IMR-90 (cell line): ENCODE measurements at regions not wholly inside any gene's neighbourhood (a gene's known extent, or its start where the extent isn't known, plus 50 kb on each side); places are given as distances from the start of the nearest gene placed in this dataset.

Experiments
- ATAC-seq: fragments of 200-7000 bp; cut with Tn5 transposase; 2 replicates; pipeline ENCODE4 v1.9.1; 2020; ENCODE audit warnings: low read depth, mild to moderate bottlenecking, moderate library complexity
- BruUV-seq: library from RNA; stranded (reverse); fragments of 400-500 nt; replicated peaks from 2 replicates; lab custom pipeline; 2021; lab: Mats Ljungman, UMichigan
- CTCF ChIA-PET: fragments of 300-600 bp; formaldehyde crosslinking; extraction: SDS; loops from one replicate; lab custom pipeline; 2021; ENCODE audit warnings: antibody characterized with exemption; lab: Yijun Ruan, JAX
- POLR2A ChIA-PET: fragments of 300-600 bp; sonication (Branson Sonifier 250); formaldehyde crosslinking; loops from one replicate; lab custom pipeline; 2022; ENCODE audit warnings: antibody characterized with exemption; ENCODE audit not compliant: unreplicated experiment; lab: Charles Lee
- DNase-seq: peaks from one replicate; pipeline ENCODE4 v3.0.0; 2013
- H2AFZ ChIP-seq: replicated peaks from 2 replicates; pipeline ENCODE3; 2013; ENCODE audit warnings: low read length, mild to moderate bottlenecking; ENCODE audit not compliant: poor library complexity
- H2AK5ac ChIP-seq: 2 replicates; pipeline ENCODE4 v1.6.1; 2013; ENCODE audit warnings: low read depth, low read length, inconsistent platforms
- H2AK9ac ChIP-seq: replicated peaks from 2 replicates; pipeline ENCODE3; 2013; ENCODE audit warnings: mild to moderate bottlenecking, low read depth, low read length, moderate library complexity; ENCODE audit not compliant: poor library complexity
- H2BK120ac ChIP-seq: 2 replicates; pipeline ENCODE4 v1.6.1; 2013; ENCODE audit warnings: low read depth, low read length, inconsistent platforms
- H2BK15ac ChIP-seq: 3 replicates; pipeline ENCODE4 v1.6.1; 2013; ENCODE audit warnings: low read depth, low read length, inconsistent platforms
- H2BK20ac ChIP-seq: 2 replicates; pipeline ENCODE4 v1.6.1; 2013; ENCODE audit warnings: low read depth, mild to moderate bottlenecking, inconsistent platforms, low read length, moderate library complexity
- H2BK5ac ChIP-seq: 2 replicates; pipeline ENCODE4 v1.6.1; 2013; ENCODE audit warnings: mild to moderate bottlenecking, low read depth, low read length, inconsistent platforms; ENCODE audit not compliant: poor library complexity, severe bottlenecking
- H3K14ac ChIP-seq: replicated peaks from 2 replicates; pipeline ENCODE4 v1.6.1; 2013; ENCODE audit warnings: low read depth, low read length, inconsistent platforms
- H3K18ac ChIP-seq: 2 replicates; pipeline ENCODE4 v1.6.1; 2013; ENCODE audit warnings: low read depth, low read length, control low read depth
- H3K23ac ChIP-seq: 2 replicates; pipeline ENCODE4 v1.6.1; 2013; ENCODE audit warnings: low read depth, low read length, inconsistent platforms
- H3K27ac ChIP-seq: 2 replicates; pipeline ENCODE4 v1.5.1; 2013; ENCODE audit warnings: mild to moderate bottlenecking, control low read depth, low read length; ENCODE audit not compliant: insufficient read depth
- H3K27me3 ChIP-seq: 2 replicates; pipeline ENCODE4 v1.6.1; 2013; ENCODE audit warnings: low read length; ENCODE audit not compliant: control insufficient read depth, insufficient read depth
- H3K36me3 ChIP-seq: 2 replicates; pipeline ENCODE4 v1.6.1; 2013; ENCODE audit warnings: low read length, mixed read lengths; ENCODE audit not compliant: control insufficient read depth, insufficient read depth
- H3K4ac ChIP-seq: 2 replicates; pipeline ENCODE4 v1.6.1; 2013; ENCODE audit warnings: low read depth, low read length, inconsistent platforms
- H3K4me1 ChIP-seq: 2 replicates; pipeline ENCODE4 v1.6.1; 2013; ENCODE audit warnings: low read length, mixed read lengths; ENCODE audit not compliant: control insufficient read depth, insufficient read depth
- H3K4me2 ChIP-seq: 2 replicates; pipeline ENCODE4 v1.6.1; 2013; ENCODE audit warnings: low read depth, mild to moderate bottlenecking, control low read depth, low read length, moderate library complexity
- H3K4me3 ChIP-seq: 2 replicates; pipeline ENCODE4 v1.5.1; 2013; ENCODE audit warnings: low read depth, mild to moderate bottlenecking, control low read depth, low read length, moderate library complexity; ENCODE audit not compliant: insufficient read depth
- H3K56ac ChIP-seq: 2 replicates; pipeline ENCODE4 v1.6.1; 2013; ENCODE audit warnings: low read length, inconsistent platforms; ENCODE audit not compliant: insufficient read depth; ENCODE audit errors: extremely low read depth
- H3K79me1 ChIP-seq, 2 experiments: 2 replicates each; pipeline ENCODE4 v1.6.1; 2013; ENCODE audit warnings: low read length in 2 of 2, inconsistent platforms in 1 of 2, low read depth in 1 of 2
- H3K9ac ChIP-seq: 2 replicates; pipeline ENCODE4 v1.6.1; 2013; ENCODE audit warnings: low read depth, low read length, control low read depth
- H3K9me1 ChIP-seq: 2 replicates; pipeline ENCODE4 v1.6.1; 2013; ENCODE audit warnings: low read length, inconsistent platforms; ENCODE audit not compliant: insufficient read depth
- H3K9me3 ChIP-seq: 2 replicates; pipeline ENCODE4 v1.6.1; 2013; ENCODE audit warnings: low read length; ENCODE audit not compliant: control insufficient read depth, insufficient read depth
- H4K20me1 ChIP-seq: 2 replicates; pipeline ENCODE4 v1.6.1; 2013; ENCODE audit warnings: low read length, inconsistent platforms; ENCODE audit not compliant: insufficient read depth
- H4K5ac ChIP-seq: 2 replicates; pipeline ENCODE4 v1.6.1; 2013; ENCODE audit warnings: mild to moderate bottlenecking, low read depth, low read length, control low read depth
- H4K8ac ChIP-seq, 2 experiments: 2 replicates each; pipeline ENCODE4 v1.6.1; 2013; ENCODE audit warnings: low read depth in 2 of 2, low read length in 2 of 2, control low read depth in 1 of 2, inconsistent platforms in 1 of 2
- H4K91ac ChIP-seq: 2 replicates; pipeline ENCODE4 v1.6.1; 2013; ENCODE audit warnings: low read depth, low read length, inconsistent platforms; ENCODE audit not compliant: insufficient read depth
- CEBPB ChIP-seq: IDR thresholded peaks from 2 replicates; pipeline ENCODE4 v1.6.1; 2012; ENCODE audit warnings: low read depth, low read length, improper control_type of control experiment
- FOS ChIP-seq: fragments of 150-350 bp; IDR thresholded peaks from 2 replicates; pipeline ENCODE4 v1.6.1; 2016; ENCODE audit warnings: low read depth, low read length
- MAFK ChIP-seq: IDR thresholded peaks from 2 replicates; pipeline ENCODE4 v1.6.1; 2012; ENCODE audit warnings: low read depth, low read length, improper control_type of control experiment
- MAZ ChIP-seq: IDR thresholded peaks from 2 replicates; pipeline ENCODE4 v1.6.1; 2012; ENCODE audit warnings: low read depth, mild to moderate bottlenecking, low read length, improper control_type of control experiment, moderate library complexity, borderline replicate concordance
- MXI1 ChIP-seq: IDR thresholded peaks from 2 replicates; pipeline ENCODE4 v1.6.1; 2012; ENCODE audit warnings: low read depth, mild to moderate bottlenecking, low read length, moderate library complexity, borderline replicate concordance
- NFE2L2 ChIP-seq: fragments of 150-350 bp; IDR thresholded peaks from 2 replicates; pipeline ENCODE4 v1.6.1; 2016; ENCODE audit warnings: low read depth, mild to moderate bottlenecking, low read length
- POLR2A ChIP-seq: IDR thresholded peaks from 2 replicates; pipeline ENCODE4 v1.6.1; 2012; ENCODE audit warnings: mild to moderate bottlenecking, low read depth, low read length
- RFX5 ChIP-seq: IDR thresholded peaks from 2 replicates; pipeline ENCODE4 v1.8.0; 2012; ENCODE audit warnings: low read depth, mild to moderate bottlenecking, low read length, moderate library complexity
- SMC3 ChIP-seq: fragments of 150-350 bp; IDR thresholded peaks from 2 replicates; pipeline ENCODE4 v1.6.1; 2016; ENCODE audit warnings: low read depth, mild to moderate bottlenecking, antibody characterized with exemption, low read length, moderate library complexity
- WGBS, 2 experiments: methylation state at CpG; one replicate each; pipeline versions ENCODE4 v1.1.5 to v1.1.7; 2013; ENCODE audit warnings: missing lambda C conversion rate in 2 of 2; ENCODE audit not compliant: insufficient read length in 1 of 2; ENCODE audit errors: extremely low coverage in 2 of 2; 5-methylcytosine and 5-hydroxymethylcytosine counted together
- dilution Hi-C: fragments of 300-500 bp; cut with HindIII; formaldehyde crosslinking; loops from one replicate; pipeline ENCODE4 v1.14.3; 2018; ENCODE audit warnings: low sequenced_read_pairs; ENCODE audit not compliant: unreplicated experiment
- in situ Hi-C: fragments of 300-500 bp; cut with MboI; formaldehyde crosslinking; loops from 3 replicates; pipeline ENCODE4 v1.14.3; 2019; ENCODE audit warnings: low sequenced_read_pairs, inconsistent platforms, mixed read lengths
- intact Hi-C: fragments of 100-400 bp; cut with micrococcal nuclease; formaldehyde crosslinking; loops from 2 replicates; pipeline ENCODE4 v1.10.0; 2022

DNA sequence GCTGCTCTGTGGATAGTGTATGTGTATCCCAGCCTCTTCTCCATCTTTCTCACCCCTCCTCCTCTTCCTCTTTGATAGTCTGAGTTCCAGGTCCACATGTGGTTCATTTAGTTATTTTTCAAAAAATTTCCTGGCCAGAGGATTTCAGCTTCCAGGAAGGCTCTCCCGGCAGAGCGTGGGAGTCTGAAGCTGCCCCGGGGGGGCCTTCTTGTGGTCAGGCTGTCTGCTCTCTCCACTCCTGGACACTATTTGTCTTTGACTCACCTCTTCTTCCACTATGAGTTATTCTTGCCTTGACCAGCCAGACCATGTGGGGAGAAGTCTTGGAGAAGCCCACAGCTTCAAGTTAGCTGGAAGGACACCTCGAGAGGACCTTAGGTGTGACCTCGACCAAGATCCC, 258.8 kb downstream of the CDC5L start:
- Histone ChIP-seq H3K14ac (no peak overlapping the region), H2BK20ac (no peak overlapping the region), H4K8ac (no peak overlapping the region), H4K5ac (no peak overlapping the region), H3K9ac (no peak overlapping the region), H2BK15ac (no peak overlapping the region), H2AFZ (no peak overlapping the region), H3K4me2 (no peak overlapping the region), H3K27me3 (peaks cover 1% of the 10 kb centered on the region), H2BK5ac (no peak overlapping the region), H4K20me1 (no peaks in the 10 kb centered on the region), H3K4me3 (no peak overlapping the region), H3K4ac (no peak overlapping the region), H4K91ac (no peak overlapping the region), H3K56ac (no peak overlapping the region), H3K18ac (no peak overlapping the region), H2BK120ac (no peak overlapping the region), H3K23ac (no peak overlapping the region), H3K9me3 (no peaks in the 10 kb centered on the region), H3K4me1 (no peaks in the 10 kb centered on the region), H3K36me3 (no peaks in the 10 kb centered on the region), H3K79me1 (no peaks in the 10 kb centered on the region), H3K27ac (no peak overlapping the region), H2AK5ac (no peak overlapping the region), H3K9me1 (no peaks in the 10 kb centered on the region; the same call in 1 of the 2 replicates), H2AK9ac (no peak overlapping the region)
- in situ Hi-C loops, result loop anchor here (10.0 kb wide), 2 partner anchors 172 to 1068 kb away; no protein-coding TSS in a partner anchor
- 80% methylated on average over 2 of the region's 5 CpGs; no CpG with 5 or more reads in 1 of the 2 experiments for WGBS, 2 experiments
- ChIA-PET CTCF (interaction anchor here (2.6 kb wide), 1 partner anchor 170 kb away, joined by 9 read pairs; no protein-coding TSS in a partner anchor), POLR2A (no interaction called here)
- DNase-seq (peak; percentile 19), ATAC-seq (no peak)
- BruUV-seq, result no TSS peak
- dilution Hi-C loops, result no loop called here
- TF ChIP-seq RFX5, result no peak
- no peak for TF ChIP-seq MXI1
- no peak for TF ChIP-seq SMC3
- TF ChIP-seq MAZ, result no peak
- no peak for TF ChIP-seq NFE2L2
- no peak for TF ChIP-seq POLR2A
- no peak for TF ChIP-seq CEBPB
- TF ChIP-seq FOS, result no peak
- no peak for TF ChIP-seq MAFK
- intact Hi-C loops, result no loop called here
